Subcutaneous abdominal adipose tissue (tissue), 5 donors: ENCODE measurements at regions not wholly inside any gene's neighbourhood (a gene's known extent, or its start where the extent isn't known, plus 50 kb on each side); places are given as distances from the start of the nearest gene placed in this dataset.

Source experiments
- H3K27ac ChIP-seq: one replicate; pipeline ENCODE4 v1.7.0; 2013; ENCODE audit warnings: low read depth, mild to moderate bottlenecking, inconsistent platforms, low read length, moderate library complexity
- H3K27me3 ChIP-seq, 5 donors: one replicate each; pipeline ENCODE4 v1.7.0; 2013; ENCODE audit warnings: low read length in 5 of 5, inconsistent platforms in 1 of 5; ENCODE audit not compliant: control insufficient read depth in 5 of 5, insufficient read depth in 4 of 5
- H3K36me3 ChIP-seq, 5 donors: one replicate each; pipeline ENCODE4 v1.7.0; 2013; ENCODE audit warnings: low read length in 5 of 5; ENCODE audit not compliant: control insufficient read depth in 5 of 5, insufficient read depth in 5 of 5
- H3K4me1 ChIP-seq, 5 donors: one replicate each; pipeline ENCODE4 v1.7.0; 2013; ENCODE audit warnings: low read length in 5 of 5, mild to moderate bottlenecking in 3 of 5, moderate library complexity in 1 of 5; ENCODE audit not compliant: control insufficient read depth in 5 of 5, insufficient read depth in 5 of 5
- H3K4me3 ChIP-seq, 5 donors: one replicate each; pipeline ENCODE4 v1.7.0; 2013; ENCODE audit warnings: low read length in 5 of 5, low read depth in 1 of 5
- H3K9ac ChIP-seq, 5 donors: one replicate each; pipeline ENCODE4 v1.7.0; 2013; ENCODE audit warnings: low read length in 5 of 5, mild to moderate bottlenecking in 4 of 5, moderate library complexity in 3 of 5
- H3K9me3 ChIP-seq, 5 donors: one replicate each; pipeline ENCODE4 v1.7.0; 2013; ENCODE audit warnings: low read length in 5 of 5; ENCODE audit not compliant: control insufficient read depth in 5 of 5
- donor health status: healthy.
- donor health status: healthy.
- donor health status: healthy.
- donor health status: healthy.
- donor health status: healthy.

DNA sequence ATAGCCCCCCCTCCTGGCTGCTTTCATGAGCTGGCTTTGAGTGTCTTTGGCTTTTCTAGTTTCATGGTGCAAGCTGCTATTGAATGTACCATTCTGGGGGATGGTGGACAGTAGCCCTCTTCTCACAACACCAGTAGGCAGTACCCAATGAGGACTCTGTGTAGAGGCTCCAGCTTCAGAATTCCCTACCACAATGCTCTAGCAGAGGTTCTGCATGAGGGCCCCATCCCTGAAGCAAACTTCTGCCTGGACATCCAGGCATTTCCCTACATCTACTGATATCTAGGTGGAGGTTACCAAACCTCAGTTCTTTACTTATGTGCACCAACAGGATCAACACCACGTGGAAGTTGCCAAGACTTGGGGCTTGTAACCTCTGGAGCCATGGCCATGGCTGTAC is 1742.9 kb downstream of the SI start:
- no peak overlapping the region for H3K27ac ChIP-seq
- H3K9ac ChIP-seq: no peak overlapping the region
- no peaks in the 10 kb centered on the region for H3K36me3 ChIP-seq
- H3K4me1 ChIP-seq: no peaks in the 10 kb centered on the region
- no peaks in the 10 kb centered on the region for H3K27me3 ChIP-seq
- no peak overlapping the region for H3K4me3 ChIP-seq
- H3K9me3 ChIP-seq: peaks cover 2 to 13% (median 8%) of the 10 kb centered on the region in 5 donors

DNA sequence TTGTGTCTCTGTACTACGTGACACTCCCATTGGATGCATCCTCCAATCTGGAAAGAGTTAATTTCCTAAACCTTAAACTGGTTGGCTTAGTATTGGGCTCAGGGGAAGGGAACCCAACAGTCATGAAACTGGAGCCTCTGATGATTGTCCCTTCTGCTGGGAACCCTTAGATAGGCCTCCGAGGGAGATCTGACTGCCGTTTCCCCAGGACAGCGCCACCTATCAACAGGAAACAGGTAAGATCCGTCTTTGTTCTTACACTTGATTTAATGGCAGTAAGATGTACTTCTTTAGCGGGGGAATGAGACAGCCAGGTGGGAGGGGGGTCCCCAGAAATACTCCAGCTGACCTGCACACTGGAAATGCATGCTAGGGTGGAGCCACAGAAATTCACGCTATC is 1749.6 kb downstream of the SI start:
- no peak overlapping the region for H3K9ac ChIP-seq
- H3K4me3 ChIP-seq: no peak overlapping the region
- H3K27ac ChIP-seq: no peak overlapping the region
- peaks cover 0 to 9% (median 6%) of the 10 kb centered on the region in 5 donors for H3K9me3 ChIP-seq
- no peaks in the 10 kb centered on the region for H3K4me1 ChIP-seq
- H3K36me3 ChIP-seq: no peaks in the 10 kb centered on the region
- H3K27me3 ChIP-seq: no peaks in the 10 kb centered on the region

DNA sequence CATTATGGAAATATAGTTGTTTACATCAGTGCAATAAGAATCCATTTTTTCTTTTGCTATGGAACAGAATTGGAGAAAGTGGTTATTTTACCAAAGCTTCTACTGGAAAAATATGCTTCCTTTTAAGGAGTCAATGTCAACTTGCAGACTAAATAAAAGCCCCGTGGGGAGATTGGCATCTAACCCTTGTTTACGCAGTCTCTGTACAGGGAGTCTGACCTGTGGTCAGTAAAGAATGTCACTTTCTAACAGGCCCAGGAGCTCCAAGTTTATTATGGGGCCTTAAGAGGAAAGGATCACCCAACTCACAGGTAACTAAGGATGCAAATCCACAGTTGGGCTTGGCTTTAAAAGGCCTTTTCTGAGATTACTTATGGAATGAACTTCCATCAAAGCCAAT is 1751.2 kb downstream of the SI start:
- Histone ChIP-seq H3K4me1 (no peaks in the 10 kb centered on the region), H3K36me3 (no peaks in the 10 kb centered on the region), H3K9ac (no peak overlapping the region), H3K27me3 (no peaks in the 10 kb centered on the region), H3K9me3 (peaks cover 0 to 10% (median 6%) of the 10 kb centered on the region in 5 donors), H3K27ac (no peak overlapping the region), H3K4me3 (no peak overlapping the region)

DNA sequence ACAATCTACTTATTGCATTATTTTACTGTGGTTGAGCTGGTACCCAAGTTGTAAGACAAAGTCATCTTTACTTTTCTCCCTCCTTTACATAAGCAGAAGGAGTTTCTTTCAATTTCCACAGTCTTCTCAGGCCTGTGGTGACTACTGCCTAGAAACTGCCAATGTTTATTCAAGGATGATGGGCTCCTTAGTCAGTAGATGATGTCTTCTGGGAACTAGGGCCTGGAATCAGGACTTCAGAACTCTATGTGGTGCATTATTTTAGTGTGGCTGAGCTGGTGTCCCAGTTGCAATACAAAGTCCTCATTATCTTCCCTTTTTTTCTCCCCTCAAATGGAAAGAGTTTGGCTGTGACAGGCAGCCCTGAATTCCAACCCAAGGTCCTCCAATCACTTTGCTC is 1762.5 kb downstream of the SI start:
- Histone ChIP-seq H3K27me3 (no peaks in the 10 kb centered on the region), H3K36me3 (no peaks in the 10 kb centered on the region), H3K27ac (no peak overlapping the region), H3K4me3 (no peak overlapping the region), H3K9me3 (no peaks in the 10 kb centered on the region), H3K9ac (no peak overlapping the region), H3K4me1 (no peaks in the 10 kb centered on the region)

DNA sequence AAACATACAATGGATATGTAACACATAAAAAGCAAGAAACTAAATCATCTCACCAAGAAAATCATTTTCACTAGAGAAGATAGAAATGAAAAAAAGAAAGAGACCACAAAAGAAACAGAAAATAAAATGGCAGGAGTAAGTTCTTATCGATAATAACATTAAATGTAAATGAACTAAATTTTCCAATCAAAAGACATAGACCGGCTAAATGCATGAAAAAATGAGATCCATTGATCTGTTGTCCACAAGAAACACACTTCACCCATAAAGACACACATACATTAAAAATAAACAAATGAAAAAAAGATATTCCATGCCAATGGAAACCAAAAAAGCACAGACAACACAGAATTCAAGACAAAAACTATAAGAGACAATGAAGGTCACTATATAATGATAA is 1771.9 kb downstream of the SI start:
- no peaks in the 10 kb centered on the region for H3K4me1 ChIP-seq
- no peaks in the 10 kb centered on the region for H3K27me3 ChIP-seq
- H3K9ac ChIP-seq: no peak overlapping the region
- H3K4me3 ChIP-seq: no peak overlapping the region
- H3K36me3 ChIP-seq: no peaks in the 10 kb centered on the region
- H3K9me3 ChIP-seq: peaks cover 0 to 28% (median 9%) of the 10 kb centered on the region in 5 donors
- no peak overlapping the region for H3K27ac ChIP-seq

DNA sequence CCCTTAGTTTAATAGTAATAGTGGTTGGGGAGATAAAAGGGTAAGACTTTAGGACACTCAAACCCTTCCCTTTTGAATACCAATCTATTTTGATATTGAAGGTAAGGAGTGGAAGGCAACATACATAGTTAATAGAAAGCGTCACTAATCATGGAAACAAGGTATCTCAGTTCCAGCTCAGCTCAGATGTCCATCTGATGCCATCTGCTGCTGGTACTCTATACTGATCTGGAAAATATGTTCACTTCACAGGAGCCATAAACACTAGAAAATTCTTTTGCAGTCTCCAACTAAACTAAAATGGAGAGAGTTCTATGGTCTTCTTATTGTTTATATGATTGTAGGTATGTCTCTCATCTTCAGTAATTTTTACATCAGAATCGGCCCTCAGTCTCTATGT is 1777.1 kb downstream of the OTOL1 start:
- H3K36me3 ChIP-seq: no peaks in the 10 kb centered on the region
- no peaks in the 10 kb centered on the region for H3K27me3 ChIP-seq
- H3K27ac ChIP-seq: no peak overlapping the region
- no peak overlapping the region for H3K4me3 ChIP-seq
- H3K4me1 ChIP-seq: no peaks in the 10 kb centered on the region
- H3K9ac ChIP-seq: no peak overlapping the region
- H3K9me3 ChIP-seq: no peaks in the 10 kb centered on the region

DNA sequence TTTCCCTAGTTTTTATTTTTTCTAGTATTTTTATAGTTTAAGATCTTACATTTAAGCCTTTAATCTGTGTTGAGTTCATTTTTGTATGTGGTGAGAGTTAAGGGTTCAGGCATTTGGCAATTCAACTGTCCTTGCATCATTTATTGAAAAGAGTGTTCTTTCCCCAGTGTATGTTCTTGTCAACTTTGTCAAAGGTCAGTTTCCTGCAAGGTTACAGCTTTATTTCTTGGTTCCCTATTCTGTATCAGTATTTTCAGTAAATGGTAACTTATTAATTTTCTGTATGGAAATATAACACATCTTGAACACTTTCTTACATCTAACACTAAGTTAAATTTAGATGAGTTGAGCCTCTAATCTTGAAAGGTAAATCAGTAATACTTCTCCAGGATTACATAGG is 1770.1 kb downstream of the OTOL1 start:
- no peak overlapping the region for H3K27ac ChIP-seq
- H3K36me3 ChIP-seq: no peaks in the 10 kb centered on the region
- no peaks in the 10 kb centered on the region for H3K9me3 ChIP-seq
- H3K4me1 ChIP-seq: peaks cover 0 to 9% (median 0%) of the 10 kb centered on the region in 5 donors
- no peak overlapping the region for H3K4me3 ChIP-seq
- no peak overlapping the region for H3K9ac ChIP-seq
- no peaks in the 10 kb centered on the region for H3K27me3 ChIP-seq

DNA sequence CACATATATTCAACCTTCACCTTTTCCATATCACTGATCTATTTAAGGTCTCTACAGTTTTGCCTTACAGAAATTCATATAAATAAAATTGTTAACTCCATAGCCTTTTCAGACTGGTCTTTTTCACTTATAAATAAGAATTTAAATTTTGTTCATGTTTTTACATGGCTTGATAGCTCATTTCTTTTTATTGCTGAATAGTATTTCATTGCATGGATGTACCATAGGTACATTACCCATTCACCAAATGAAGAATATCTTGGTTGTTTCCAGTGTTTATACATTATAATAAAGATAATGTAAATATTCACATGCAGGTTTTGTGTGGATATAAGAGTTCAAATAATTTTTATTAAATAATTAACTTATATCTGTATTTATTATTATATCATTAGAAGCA is 1765.0 kb downstream of the OTOL1 start:
- no peak overlapping the region for H3K9ac ChIP-seq
- no peaks in the 10 kb centered on the region for H3K9me3 ChIP-seq
- no peak overlapping the region for H3K4me3 ChIP-seq
- H3K27ac ChIP-seq: no peak overlapping the region
- H3K4me1 ChIP-seq: peaks cover 0 to 4% (median 0%) of the 10 kb centered on the region in 5 donors
- no peaks in the 10 kb centered on the region for H3K27me3 ChIP-seq
- H3K36me3 ChIP-seq: no peaks in the 10 kb centered on the region

DNA sequence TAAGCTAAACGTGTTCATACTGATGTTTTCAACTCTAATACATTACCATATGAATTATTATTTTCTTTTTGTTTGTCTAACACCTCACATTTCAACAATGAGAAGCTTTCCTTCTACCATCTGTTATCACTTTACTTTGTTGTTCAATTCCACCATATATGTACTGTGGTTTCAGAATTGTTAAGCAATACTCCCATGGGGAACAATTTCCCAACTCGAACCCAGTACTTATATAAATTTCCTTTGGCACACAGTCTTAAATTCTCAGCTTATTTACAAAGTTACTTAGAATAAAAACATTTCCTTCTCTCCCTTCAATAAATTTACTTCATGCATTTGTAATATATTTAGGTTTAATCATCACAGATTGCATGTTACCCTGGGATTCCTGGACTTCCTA is 1764.4 kb downstream of the OTOL1 start:
- H3K4me3 ChIP-seq: no peak overlapping the region
- H3K27me3 ChIP-seq: no peaks in the 10 kb centered on the region
- no peak overlapping the region for H3K27ac ChIP-seq
- no peaks in the 10 kb centered on the region for H3K4me1 ChIP-seq
- H3K36me3 ChIP-seq: no peaks in the 10 kb centered on the region
- H3K9me3 ChIP-seq: no peaks in the 10 kb centered on the region
- H3K9ac ChIP-seq: no peak overlapping the region

DNA sequence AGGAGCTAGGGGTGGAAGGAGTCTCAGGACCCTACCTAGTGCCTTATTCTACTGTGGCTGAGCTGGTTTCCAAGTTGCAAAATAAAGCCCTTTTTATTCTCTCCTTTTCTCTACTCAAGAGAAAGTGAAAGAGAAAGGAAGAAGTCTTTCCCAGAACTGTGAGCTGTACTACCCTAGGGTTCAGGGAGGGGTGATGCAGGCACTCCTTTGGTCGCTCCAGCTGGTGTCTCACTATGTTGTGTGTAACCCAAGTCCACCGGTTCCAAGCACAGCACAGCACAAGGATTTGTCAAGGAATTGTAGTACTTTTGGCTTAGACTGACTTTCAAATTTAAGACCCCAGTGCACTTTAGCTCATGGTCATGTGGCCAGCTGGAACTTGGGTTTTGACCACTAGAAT is 1721.7 kb downstream of the OTOL1 start:
- H3K4me1 ChIP-seq: no peaks in the 10 kb centered on the region
- no peaks in the 10 kb centered on the region for H3K27me3 ChIP-seq
- no peaks in the 10 kb centered on the region for H3K9me3 ChIP-seq
- H3K36me3 ChIP-seq: no peaks in the 10 kb centered on the region
- no peak overlapping the region for H3K9ac ChIP-seq
- H3K27ac ChIP-seq: no peak overlapping the region
- no peak overlapping the region for H3K4me3 ChIP-seq

DNA sequence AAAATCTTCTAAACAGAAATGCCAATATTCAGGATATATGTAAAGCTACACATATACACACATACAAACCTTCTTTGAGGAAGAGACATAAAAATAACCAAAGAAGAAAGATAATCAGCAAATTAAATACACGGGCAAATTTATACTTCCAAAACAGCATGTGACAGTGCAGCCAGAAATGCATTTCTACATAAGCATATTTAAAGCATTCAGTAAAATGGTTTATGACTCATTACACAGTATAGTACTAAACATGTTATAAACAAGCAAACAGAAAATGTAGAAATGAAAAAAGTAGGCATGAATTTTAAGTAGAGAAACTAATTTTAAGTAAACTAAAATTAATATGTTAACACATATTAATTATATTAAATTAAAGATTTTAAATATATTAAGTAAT is 1717.2 kb downstream of the OTOL1 start:
- H3K36me3 ChIP-seq: no peaks in the 10 kb centered on the region
- H3K9ac ChIP-seq: no peak overlapping the region
- H3K4me1 ChIP-seq: no peaks in the 10 kb centered on the region
- H3K27me3 ChIP-seq: no peaks in the 10 kb centered on the region
- H3K4me3 ChIP-seq: no peak overlapping the region
- no peak overlapping the region for H3K27ac ChIP-seq
- no peaks in the 10 kb centered on the region for H3K9me3 ChIP-seq
